ENCODE measurements at regions not wholly inside any gene's neighbourhood (a gene's known extent, or its start where the extent isn't known, plus 50 kb on each side); places are given as distances from the start of the nearest gene placed in this dataset.

DNA sequence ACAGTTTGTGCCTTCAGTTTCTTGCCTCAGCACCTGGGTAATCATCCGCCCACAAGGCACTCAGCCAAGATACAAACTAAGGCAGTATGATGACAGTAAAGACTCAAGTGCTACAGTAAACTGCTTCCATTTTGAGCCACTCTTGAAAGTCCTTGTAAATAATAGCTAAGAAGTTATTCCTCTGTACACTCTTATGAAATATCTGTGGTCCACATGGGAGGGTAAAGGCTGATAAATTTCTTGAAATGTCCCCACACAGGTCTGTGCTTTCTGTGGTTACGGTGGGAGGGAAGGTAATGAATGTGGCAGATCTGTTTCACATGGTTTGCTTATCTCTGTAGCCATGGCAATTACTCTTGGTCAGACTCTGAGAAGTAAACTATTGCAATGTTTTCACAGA lies 551.0 kb upstream of the ZWINT start:
- no peak overlapping the region for H3K4me3 ChIP-seq (ENCODE audit: low read length)
- DNase-seq (ENCODE audit: low read depth, low spot score), result no peak

DNA sequence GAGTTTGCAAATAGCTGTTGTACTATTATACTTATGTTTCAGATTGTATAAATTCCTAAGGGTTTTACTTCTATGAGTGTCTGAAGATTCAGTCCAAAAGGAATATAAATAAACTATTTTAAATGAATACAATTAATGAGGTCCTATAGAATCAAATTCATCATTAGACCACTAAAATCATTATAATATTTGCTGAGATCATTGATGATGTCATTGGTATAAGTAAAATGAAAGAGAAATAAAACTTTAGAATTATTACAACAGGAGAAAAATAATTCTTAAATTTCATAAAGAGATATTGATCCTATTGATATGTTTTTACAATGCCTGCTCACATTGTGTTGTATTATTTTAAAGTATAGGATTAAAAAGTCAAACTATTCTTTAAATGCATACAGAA lies 544.0 kb upstream of the ZWINT start:
- no peak overlapping the region for H3K4me3 ChIP-seq (ENCODE audit: low read length)
- no peak for DNase-seq (ENCODE audit: low read depth, low spot score)

DNA sequence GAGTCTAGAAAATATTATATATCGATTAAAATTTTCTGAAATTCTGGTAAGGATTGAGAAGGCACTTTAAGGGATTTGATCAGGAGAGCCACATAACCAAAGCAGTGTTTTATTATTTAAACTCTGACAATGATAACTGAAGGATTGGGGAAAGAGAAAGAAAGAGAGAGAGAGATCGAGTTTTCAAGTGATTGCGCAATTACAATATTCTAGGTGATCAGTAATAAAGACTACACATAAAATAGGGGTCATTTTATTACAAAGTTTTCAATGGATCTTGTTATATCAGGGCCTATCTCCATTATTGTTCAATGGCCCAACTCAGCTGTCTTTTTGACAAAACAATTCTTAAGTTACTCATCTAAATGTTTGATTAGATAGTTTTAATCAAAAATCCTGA lies 541.5 kb upstream of the ZWINT start:
- DNase-seq (ENCODE audit: low read depth, low spot score), result no peak
- H3K4me3 ChIP-seq (ENCODE audit: low read length), result no peak overlapping the region

DNA sequence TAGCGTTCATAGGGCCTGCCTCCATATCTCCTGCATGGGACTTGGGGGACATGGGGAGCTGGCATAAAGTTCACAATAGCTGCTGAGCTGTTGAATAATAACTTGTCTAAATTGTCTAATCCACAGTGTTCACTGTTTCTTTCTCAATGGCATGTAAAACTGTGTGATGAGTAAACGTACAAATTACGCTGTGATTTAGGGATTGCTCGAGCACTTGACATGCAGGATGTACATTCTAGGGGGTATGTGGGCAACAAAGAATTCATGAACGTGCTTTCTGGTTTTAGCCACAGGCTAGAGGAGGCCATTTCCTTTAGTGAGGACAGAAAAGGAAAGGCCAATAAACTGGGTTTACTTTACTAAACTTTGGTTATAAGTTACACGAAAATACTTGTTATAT lies 534.2 kb upstream of the ZWINT start:
- H3K4me3 ChIP-seq (ENCODE audit: low read length), result no peak overlapping the region
- DNase-seq (ENCODE audit: low read depth, low spot score), result no peak

DNA sequence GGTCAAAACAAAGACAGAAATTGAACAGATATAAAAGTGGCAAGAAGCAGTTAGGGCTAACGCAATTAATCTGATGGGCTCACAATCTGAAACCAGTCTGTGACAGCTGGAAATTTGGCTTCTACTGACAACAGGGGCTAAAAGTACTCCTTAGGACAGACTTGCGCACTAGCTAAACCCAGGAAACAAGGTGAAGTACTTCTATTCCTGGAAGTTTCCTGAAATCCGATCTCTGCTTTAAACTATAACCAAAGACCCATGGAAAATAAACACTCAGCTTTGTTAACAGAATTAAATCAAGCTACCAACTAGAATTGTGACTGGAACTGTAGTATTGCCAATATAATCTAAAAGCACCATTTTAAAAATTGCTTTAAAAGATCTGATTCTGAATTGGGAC lies 520.2 kb upstream of the ZWINT start:
- H3K4me3 ChIP-seq (ENCODE audit: low read length), result no peak overlapping the region
- DNase-seq (ENCODE audit: low read depth, low spot score), result no peak

DNA sequence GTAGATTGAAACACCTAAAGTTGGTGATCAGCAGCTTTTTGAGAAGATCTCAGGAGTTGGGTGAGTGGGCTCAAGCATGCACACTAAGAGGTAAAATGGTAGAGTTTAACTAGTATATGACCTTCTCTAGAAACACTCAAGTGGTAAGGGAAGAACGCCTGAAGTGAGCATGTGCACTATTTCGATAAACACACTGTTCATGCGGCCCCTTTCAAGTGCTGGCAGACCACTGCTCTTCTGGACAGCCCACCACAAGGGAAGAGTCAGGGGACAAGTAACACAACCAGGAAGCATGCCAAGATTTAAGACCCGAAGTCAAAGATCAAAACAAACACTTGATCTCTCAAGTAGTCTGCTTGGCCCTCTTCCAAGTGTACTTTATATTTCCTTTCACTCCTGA lies 519.5 kb upstream of the ZWINT start:
- DNase-seq (ENCODE audit: low read depth, low spot score), result no peak
- no peak overlapping the region for H3K4me3 ChIP-seq (ENCODE audit: low read length)

DNA sequence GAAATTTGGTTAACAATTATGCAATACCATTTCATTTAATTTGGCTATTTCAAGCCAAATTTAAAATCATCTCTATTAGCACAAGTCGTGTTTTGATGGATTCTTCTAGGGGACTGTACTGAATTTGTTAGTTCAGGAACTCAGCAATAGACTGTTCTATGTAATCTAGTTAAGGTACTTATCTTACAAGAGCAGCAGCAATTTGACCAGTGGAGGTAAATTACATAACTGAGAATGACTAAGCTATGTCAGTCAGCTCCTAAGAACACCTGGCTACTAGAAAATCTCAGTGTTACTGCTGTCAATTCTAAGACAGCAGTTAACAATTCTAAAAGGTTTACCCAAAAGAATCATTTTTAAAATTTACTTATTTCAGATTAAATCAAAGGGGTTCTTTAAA lies 513.9 kb upstream of the ZWINT start:
- no peak overlapping the region for H3K4me3 ChIP-seq (ENCODE audit: low read length)
- no peak for DNase-seq (ENCODE audit: low read depth, low spot score)

DNA sequence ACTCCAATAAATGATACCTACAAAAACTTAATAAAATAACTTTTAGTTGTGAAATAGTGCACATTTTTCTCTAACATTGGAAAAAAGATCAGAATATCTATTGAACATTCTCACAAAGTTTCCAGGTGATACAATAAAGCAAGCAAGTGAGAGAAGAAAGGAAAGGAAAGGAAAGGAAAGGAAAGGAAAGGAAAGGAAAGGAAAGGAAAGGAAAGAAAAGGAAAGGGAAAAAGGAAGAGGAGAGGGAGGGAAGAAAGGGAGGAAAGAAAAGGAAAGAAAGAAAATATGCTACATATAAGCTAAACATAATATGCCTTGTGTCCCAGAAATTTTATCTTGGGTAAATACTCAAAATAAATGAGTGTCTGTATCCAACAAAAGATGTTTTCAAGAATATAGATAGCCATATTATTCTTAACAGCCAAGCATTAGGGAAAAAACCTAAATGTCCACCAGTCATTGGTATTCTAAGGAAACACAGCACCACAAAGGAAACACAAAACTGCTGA lies 510.2 kb upstream of the ZWINT start:
- no peak for DNase-seq (ENCODE audit: low read depth, low spot score)
- no peak overlapping the region for H3K4me3 ChIP-seq (ENCODE audit: low read length)

DNA sequence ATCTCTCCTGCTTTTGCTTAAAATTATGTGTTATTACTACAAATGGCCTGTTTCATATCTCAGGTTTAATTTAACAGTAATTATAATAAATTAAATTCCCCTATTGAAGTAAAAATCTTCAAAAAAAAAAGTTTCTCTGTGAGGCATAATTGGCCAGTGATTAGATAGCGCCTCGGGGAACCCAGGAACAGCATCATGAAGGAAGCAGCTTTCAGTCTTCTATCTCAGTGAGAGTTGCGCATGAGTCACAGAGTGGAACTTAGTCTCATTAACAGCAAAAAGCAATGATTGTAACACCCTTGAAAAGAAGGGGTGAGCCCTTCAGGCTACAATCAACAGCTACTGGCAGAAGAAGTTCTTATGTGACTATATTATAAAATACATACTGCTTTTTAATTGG lies 506.2 kb upstream of the ZWINT start:
- no peak for DNase-seq (ENCODE audit: low read depth, low spot score)
- H3K4me3 ChIP-seq (ENCODE audit: low read length), result no peak overlapping the region

DNA sequence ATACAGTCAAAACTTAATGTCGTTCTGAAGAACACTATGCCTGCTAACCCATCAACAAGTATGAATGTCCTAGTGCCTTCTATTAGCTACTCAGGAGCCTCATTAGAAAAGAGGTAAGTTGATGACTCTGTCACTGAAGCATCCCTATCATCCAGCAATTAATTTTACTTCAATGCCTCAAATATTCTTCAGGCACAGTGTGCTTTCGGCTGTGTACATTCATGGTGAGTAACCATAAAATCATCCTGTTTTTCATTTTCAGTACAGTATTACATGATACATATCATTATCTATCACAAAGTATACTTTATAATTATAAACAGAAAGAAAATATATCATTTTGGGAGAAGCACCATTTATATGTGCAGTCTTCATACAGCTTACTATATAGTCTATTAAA lies 495.5 kb upstream of the ZWINT start:
- no peak overlapping the region for H3K4me3 ChIP-seq (ENCODE audit: low read length)
- DNase-seq (ENCODE audit: low read depth, low spot score), result no peak

DNA sequence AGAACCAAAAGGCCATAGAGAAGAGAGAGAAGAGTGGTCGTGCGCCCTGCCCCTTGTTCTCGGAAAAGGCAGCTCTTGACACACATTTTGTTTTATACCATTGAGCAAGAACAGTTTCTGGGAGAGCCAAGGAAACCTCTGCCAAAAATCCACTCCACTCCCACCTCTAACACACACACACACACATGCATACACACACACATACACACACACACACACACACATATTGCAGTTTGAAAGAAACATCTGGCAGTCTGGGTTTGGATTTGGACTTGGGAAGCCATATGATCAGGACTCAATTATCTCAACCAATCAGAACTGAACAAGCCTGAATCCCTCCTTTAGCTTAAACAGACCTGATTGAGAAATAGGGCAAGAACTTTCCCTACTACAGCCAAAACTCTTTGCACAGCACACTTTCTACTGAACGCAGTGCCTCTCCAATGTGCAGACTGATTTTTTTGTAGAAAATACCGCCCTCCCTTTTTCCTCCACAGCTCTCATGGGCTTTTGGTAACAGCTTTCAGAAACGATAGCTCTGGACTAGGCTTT lies 484.0 kb upstream of the ZWINT start:
- no peak for DNase-seq (ENCODE audit: low read depth, low spot score)
- no peak overlapping the region for H3K4me3 ChIP-seq (ENCODE audit: low read length)

DNA sequence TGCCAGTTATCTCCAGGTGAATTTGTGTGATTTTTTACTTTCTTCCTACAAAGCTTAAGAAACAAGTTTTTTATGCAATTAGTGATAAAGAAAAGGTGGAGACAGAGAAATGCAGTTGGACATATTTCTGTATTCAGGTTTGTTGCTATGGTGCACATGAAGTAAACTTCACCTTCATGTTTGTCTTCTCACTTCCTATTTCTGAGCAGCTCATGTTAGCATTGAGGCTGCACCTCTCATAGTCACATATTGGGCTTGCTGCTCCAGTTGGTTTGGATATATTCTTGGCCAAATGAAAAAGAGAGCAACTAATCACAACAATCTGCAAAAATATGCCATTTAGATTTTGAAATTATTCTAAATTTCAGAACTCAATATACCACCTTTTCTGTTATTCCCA lies 475.6 kb upstream of the ZWINT start:
- H3K4me3 ChIP-seq (ENCODE audit: low read length), result no peak overlapping the region
- DNase-seq (ENCODE audit: low read depth, low spot score), result no peak

DNA sequence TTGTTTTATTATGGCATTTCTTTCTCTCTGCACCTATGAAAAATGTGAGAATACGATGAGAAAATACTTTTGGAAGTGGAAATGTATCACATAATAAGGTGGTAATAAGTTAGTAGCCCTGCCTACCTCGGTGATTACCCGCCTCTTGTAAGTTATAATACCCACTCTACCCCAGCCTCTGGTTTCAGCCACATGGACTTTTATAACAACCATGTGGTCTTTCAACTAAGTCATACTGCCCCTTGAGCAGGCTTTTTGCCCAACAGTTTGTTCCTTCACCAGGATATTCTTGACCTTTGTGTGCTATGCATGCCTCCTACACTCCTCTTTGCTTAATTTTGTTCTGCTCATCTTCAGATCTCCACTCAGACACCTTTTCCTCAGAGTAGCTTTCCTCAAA lies 470.6 kb upstream of the ZWINT start:
- no peak overlapping the region for H3K4me3 ChIP-seq (ENCODE audit: low read length)
- DNase-seq (ENCODE audit: low read depth, low spot score), result no peak

DNA sequence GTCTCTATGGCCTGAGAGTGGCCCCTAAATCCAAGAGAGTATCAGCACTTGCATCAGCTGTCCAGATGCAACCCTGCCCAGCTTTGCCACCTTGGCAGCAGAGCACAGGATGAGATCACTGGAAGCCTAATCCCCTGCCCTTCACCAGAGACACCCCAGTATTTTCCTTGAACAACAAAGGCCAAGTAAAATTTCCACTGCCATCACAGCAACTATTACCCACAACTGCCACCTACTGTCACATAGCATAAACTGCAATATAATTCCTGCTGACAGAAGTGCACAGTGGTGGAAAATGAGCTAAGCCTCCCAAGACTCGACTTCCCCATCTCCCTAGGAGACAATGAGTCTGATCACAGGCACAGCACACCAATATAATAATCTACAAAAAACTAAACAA lies 462.8 kb upstream of the ZWINT start:
- DNase-seq (ENCODE audit: low read depth, low spot score), result peak; percentile 31
- no peak overlapping the region for H3K4me3 ChIP-seq (ENCODE audit: low read length)

DNA sequence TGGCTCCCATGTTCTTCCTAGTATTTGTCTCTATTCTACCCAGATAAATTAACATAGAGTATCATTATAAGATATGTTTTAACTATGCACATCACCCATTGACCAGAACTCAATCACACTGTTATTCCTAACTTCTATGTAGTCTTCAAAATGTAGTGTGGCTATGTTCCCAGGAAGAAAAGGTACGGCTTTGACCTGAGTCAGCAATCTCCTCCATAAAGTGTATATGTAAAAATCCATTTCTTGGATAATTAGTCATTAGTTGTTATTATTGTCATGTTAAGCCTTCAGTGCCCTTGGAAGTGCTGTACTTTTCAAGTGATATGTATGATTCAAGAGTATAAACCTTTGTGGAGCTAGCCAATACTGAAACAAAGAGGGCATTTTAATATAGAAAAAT lies 444.0 kb upstream of the ZWINT start:
- H3K4me3 ChIP-seq (ENCODE audit: low read length), result no peak overlapping the region
- no peak for DNase-seq (ENCODE audit: low read depth, low spot score)

DNA sequence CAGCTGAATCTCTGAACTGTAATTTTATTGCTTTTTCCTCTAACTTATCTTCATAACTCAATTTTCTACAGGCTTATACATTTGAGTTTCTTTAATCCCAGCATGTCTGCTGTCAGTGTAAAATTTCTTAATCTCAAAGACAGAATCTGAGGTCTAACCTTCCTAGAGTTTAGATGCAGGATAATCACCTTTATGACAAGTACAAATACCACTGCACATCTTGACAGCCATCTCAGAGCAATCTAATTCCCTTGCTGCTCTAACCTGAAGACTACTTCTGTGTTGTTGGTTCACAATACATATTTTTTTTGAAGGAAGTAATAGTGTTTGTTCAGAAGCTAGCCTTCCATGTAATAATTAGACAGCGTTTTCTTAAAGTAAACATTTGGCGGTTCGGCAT lies 424.2 kb upstream of the ZWINT start:
- DNase-seq (ENCODE audit: low read depth, low spot score), result no peak
- H3K4me3 ChIP-seq (ENCODE audit: low read length), result no peak overlapping the region

DNA sequence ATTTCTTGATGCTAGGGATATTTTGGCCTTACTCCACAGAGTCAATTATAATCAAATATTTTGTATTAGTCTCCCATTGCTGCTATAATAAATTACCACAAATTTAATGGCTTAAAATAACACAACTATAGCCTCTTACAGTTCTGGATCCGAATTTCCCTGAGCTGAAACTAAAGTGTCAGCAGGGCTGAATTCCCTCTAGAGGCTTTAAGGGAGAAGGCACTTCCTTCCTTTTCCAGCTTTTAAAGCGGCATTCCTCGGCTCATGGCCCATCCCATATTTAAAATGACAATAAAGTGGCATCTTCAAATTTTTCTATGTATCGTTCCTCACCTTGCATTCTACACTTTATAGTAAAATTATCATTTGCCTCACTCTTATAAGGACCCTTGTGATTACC lies 421.4 kb upstream of the ZWINT start:
- H3K4me3 ChIP-seq (ENCODE audit: low read length), result no peak overlapping the region
- DNase-seq (ENCODE audit: low read depth, low spot score), result no peak

DNA sequence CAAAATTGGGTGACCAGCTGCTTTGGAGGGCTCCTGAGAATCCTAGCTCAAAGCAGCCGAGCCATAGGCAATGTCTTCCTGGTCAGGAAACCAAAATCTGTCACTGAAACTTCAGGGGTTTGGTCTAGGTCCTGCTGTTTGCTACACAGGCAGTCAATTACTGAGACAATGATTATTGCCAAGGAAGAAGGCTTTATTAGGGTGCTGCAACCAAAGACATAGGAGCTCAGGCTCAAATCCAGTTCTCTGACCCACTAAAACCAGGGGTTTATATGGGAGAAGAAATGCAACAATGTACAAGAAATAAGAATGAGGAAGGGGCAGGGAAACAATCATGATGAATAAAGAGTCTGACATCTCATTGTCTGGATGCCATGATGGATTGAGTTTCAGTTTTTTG lies 410.3 kb upstream of the ZWINT start:
- H3K4me3 ChIP-seq (ENCODE audit: low read length), result no peak overlapping the region
- DNase-seq (ENCODE audit: low read depth, low spot score), result no peak

DNA sequence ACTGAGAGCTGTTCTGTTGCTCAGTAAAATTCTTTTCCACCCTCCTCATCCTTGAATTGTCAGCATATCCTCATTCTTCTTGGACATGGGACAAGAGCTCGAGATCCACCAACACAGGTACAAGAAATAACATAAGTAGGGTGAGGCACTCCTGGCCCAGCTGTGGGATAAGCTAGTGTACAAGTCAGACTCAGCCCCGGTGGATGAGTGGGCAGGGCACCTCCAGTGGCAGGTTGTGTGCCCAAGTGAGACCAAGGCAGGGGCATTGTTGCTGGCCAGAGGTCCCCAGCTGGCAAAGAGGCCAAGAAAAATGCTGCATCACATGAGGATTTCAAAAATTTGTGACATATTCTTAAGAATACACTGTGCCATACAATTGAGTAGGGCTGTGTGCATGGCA lies 402.0 kb upstream of the ZWINT start:
- no peak for DNase-seq (ENCODE audit: low read depth, low spot score)
- no peak overlapping the region for H3K4me3 ChIP-seq (ENCODE audit: low read length)

DNA sequence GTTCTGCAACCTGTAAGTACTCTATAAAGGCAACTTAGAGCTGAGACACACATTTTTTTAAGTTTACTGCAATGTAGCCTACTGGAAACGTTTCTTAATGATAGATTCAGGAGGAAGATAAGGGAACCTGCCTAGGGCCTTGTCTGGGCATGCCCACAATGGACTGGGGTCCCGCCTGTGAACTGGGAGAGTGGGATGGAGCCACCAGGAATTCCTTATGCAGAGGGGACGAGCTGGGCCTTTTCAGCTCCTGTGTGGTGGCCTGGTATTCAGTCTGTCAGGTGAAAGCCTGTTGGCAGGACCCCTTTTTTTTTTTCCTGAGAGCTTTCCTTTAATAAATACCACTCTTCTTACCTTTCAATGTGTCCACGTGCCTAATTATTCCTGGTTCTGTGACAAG lies 384.4 kb upstream of the ZWINT start:
- DNase-seq (ENCODE audit: low read depth, low spot score), result no peak
- no peak overlapping the region for H3K4me3 ChIP-seq (ENCODE audit: low read length)

DNA sequence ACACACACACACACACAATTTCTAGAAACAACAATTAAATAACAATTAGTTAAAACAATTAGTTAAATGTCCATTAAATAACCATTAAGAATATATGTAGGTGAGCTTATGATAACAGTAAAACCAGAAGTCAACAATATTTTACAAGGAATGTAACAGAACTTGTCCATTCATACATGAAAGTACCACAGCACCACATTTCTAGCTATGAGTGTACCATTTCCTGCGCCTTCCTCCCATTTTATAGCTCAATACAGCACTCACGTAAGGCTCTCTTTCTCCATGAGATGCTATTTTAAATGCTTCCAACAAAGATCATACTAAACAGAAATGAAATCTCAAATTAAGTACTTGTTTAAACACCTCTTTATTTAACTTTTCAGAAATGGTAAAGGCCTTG lies 367.3 kb upstream of the ZWINT start:
- no peak overlapping the region for H3K4me3 ChIP-seq (ENCODE audit: low read length)
- no peak for DNase-seq (ENCODE audit: low read depth, low spot score)

DNA sequence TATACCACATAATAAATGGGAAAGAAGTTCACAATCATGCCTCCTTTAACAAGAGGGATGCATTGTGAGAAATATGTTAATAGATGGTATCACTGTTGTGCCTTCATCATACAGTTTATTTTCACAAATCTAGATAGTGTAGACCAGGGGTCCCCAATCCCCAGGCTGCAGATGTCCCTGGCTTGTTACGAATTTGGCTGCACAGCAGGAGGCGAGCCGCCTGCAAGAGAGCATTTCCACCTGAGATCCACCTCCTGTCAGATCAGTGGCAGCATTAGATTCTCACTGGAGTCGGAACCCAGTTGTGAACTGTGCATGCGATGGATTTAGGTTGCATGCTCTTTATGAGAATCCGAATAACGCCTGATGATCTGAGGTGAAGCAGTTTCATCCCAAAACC lies 361.9 kb upstream of the ZWINT start:
- DNase-seq (ENCODE audit: low read depth, low spot score), result no peak
- no peak overlapping the region for H3K4me3 ChIP-seq (ENCODE audit: low read length)
